Suprapubic skin (tissue), 4 donors: ENCODE measurements at regions not wholly inside any gene's neighbourhood (a gene's known extent, or its start where the extent isn't known, plus 50 kb on each side); places are given as distances from the start of the nearest gene placed in this dataset.

Experiments
- DNase-seq, 2 donors: peaks; one replicate each; pipeline ENCODE4 v3.0.0-alpha.2; 2019; ENCODE audit warnings: low spot score in 2 of 2
- H3K27ac ChIP-seq: fragments of 200-600 bp; sonication (generic); one replicate; pipeline ENCODE4 v1.5.1; 2019
- H3K27me3 ChIP-seq: fragments of 200-600 bp; sonication (generic); one replicate; pipeline ENCODE4 v1.5.1; 2019
- H3K36me3 ChIP-seq: fragments of 200-600 bp; sonication (generic); one replicate; pipeline ENCODE4 v1.5.1; 2019
- H3K4me1 ChIP-seq: fragments of 200-600 bp; sonication (generic); one replicate; pipeline ENCODE4 v1.5.1; 2019
- H3K4me3 ChIP-seq: fragments of 200-600 bp; sonication (generic); one replicate; pipeline ENCODE4 v1.5.1; 2019; ENCODE audit warnings: mild to moderate bottlenecking
- H3K9me3 ChIP-seq: fragments of 200-600 bp; sonication (generic); one replicate; pipeline ENCODE4 v1.5.1; 2019
- CTCF ChIP-seq, 2 donors: fragments of 200-600 bp in 1 of 2; fragments of 450-650 bp in 1 of 2; sonication (generic) in 1 of 2; IDR thresholded peaks; one replicate each; pipeline ENCODE4 v1.5.1; 2016 to 2019; ENCODE audit warnings: antibody characterized with exemption in 2 of 2, mild to moderate bottlenecking in 1 of 2, moderate library complexity in 1 of 2
- EP300 ChIP-seq: sonication (generic); formaldehyde crosslinking; IDR thresholded peaks from one replicate; pipeline ENCODE4 v1.6.1; 2017; ENCODE audit warnings: antibody characterized with exemption
- POLR2A ChIP-seq, 2 donors: fragments of 450-650 bp; IDR thresholded peaks; one replicate each; pipeline ENCODE4 v1.6.1; 2017; ENCODE audit warnings: antibody characterized with exemption in 2 of 2, mild to moderate bottlenecking in 2 of 2, moderate library complexity in 2 of 2
- POLR2AphosphoS5 ChIP-seq, 3 donors: sonication (generic); formaldehyde crosslinking; IDR thresholded peaks; one replicate each; pipeline ENCODE4 v1.6.1; 2017; ENCODE audit warnings: antibody characterized with exemption in 3 of 3
- WGBS: methylation state at CpG from one replicate; pipeline ENCODE4 v1.1.5; 2018; 5-methylcytosine and 5-hydroxymethylcytosine counted together

- DNase-seq: no peak
- Histone ChIP-seq H3K4me3 (no peak overlapping the region), H3K9me3 (no peaks in the 10 kb centered on the region), H3K36me3 (no peaks in the 10 kb centered on the region), H3K27ac (no peak overlapping the region), H3K27me3 (no peaks in the 10 kb centered on the region), H3K4me1 (no peaks in the 10 kb centered on the region)
- 50% methylated on average over 5 of the region's 5 CpGs for WGBS
- TF ChIP-seq POLR2A (IDR thresholded peaks at IDR 0.05) (no peak), POLR2AphosphoS5 (IDR thresholded peaks at IDR 0.05) (no peak), EP300 (no peak), CTCF (IDR thresholded peaks at IDR 0.05) (no peak)
Observed at GRCh38 chr15:62432702-62433398, 267.8 kb upstream of the C2CD4B start.

GRCh38 chr15:62436235-62436634 lies 271.1 kb upstream of the C2CD4B start:
- no peak for DNase-seq
- 69% methylated on average over 4 of the region's 4 CpGs for whole genome bisulfite sequencing
- no peak overlapping the region for H3K27ac ChIP-seq
- no peaks in the 10 kb centered on the region for H3K9me3 ChIP-seq
- H3K4me3 ChIP-seq: no peak overlapping the region
- no peaks in the 10 kb centered on the region for H3K36me3 ChIP-seq
- H3K4me1 ChIP-seq: no peaks in the 10 kb centered on the region
- TF ChIP-seq EP300 (no peak), POLR2AphosphoS5 (IDR thresholded peaks at IDR 0.05) (no peak), POLR2A (IDR thresholded peaks at IDR 0.05) (no peak), CTCF (IDR thresholded peaks at IDR 0.05) (no peak)
- H3K27me3 ChIP-seq: no peaks in the 10 kb centered on the region

- 100% methylated on average over 2 of the region's 2 CpGs for WGBS
Observed at GRCh38 chr15:62437753-62438152, 272.7 kb upstream of the C2CD4B start.

GRCh38 chr15:62439543-62440016 lies 274.5 kb upstream of the C2CD4B start:
- H3K9me3 ChIP-seq: no peaks in the 10 kb centered on the region
- H3K36me3 ChIP-seq: no peaks in the 10 kb centered on the region
- peak overlapping the region; percentile 58 for H3K27ac ChIP-seq
- WGBS: 72% methylated on average over 5 of the region's 5 CpGs
- H3K4me1 ChIP-seq: no peaks in the 10 kb centered on the region
- H3K4me3 ChIP-seq: no peak overlapping the region
- TF ChIP-seq POLR2A (IDR thresholded peaks at IDR 0.05) (no peak), CTCF (IDR thresholded peaks at IDR 0.05) (no peak), POLR2AphosphoS5 (IDR thresholded peaks at IDR 0.05) (peak in 2 of 3 donors; percentile 70), EP300 (no peak)
- no peaks in the 10 kb centered on the region for H3K27me3 ChIP-seq
- DNase-seq: no peak

More at GRCh38 chr15:62437753-62438152, 272.7 kb upstream of the C2CD4B start:
- Histone ChIP-seq H3K27me3 (no peaks in the 10 kb centered on the region), H3K4me3 (no peak overlapping the region), H3K36me3 (no peaks in the 10 kb centered on the region), H3K9me3 (no peaks in the 10 kb centered on the region), H3K27ac (no peak overlapping the region), H3K4me1 (no peaks in the 10 kb centered on the region)
- TF ChIP-seq EP300: no peak
- no peak for TF ChIP-seq POLR2A (IDR thresholded peaks at IDR 0.05)
- TF ChIP-seq POLR2AphosphoS5 (IDR thresholded peaks at IDR 0.05): no peak
- TF ChIP-seq CTCF (IDR thresholded peaks at IDR 0.05): no peak
- DNase-seq: no peak

GRCh38 chr15:62440362-62441105 lies 275.4 kb upstream of the C2CD4B start:
- Histone ChIP-seq H3K4me3 (no peak overlapping the region), H3K36me3 (no peaks in the 10 kb centered on the region), H3K9me3 (no peaks in the 10 kb centered on the region), H3K27me3 (no peaks in the 10 kb centered on the region), H3K4me1 (no peaks in the 10 kb centered on the region), H3K27ac (peak overlapping the region; percentile 58)
- DNase-seq: no peak
- WGBS: 75% methylated on average over 11 of the region's 11 CpGs
- no peak for TF ChIP-seq CTCF (IDR thresholded peaks at IDR 0.05)
- TF ChIP-seq EP300: no peak
- no peak for TF ChIP-seq POLR2A (IDR thresholded peaks at IDR 0.05)
- TF ChIP-seq POLR2AphosphoS5 (IDR thresholded peaks at IDR 0.05): no peak
